Naive thymus-derived CD4-positive, alpha-beta T cell (primary cell): ENCODE measurements at regions not wholly inside any gene's neighbourhood (a gene's known extent, or its start where the extent isn't known, plus 50 kb on each side); places are given as distances from the start of the nearest gene placed in this dataset.

Experiments used
- ATAC-seq: fragments of 150-1000 bp; cut with Tn5 transposase; 2 replicates; pipeline ENCODE4 v1.10.0; 2021; ENCODE audit warnings: mild to moderate bottlenecking, moderate library complexity
- CTCF ChIA-PET: fragments of 350-600 bp; sonication (Branson Sonifier 250); formaldehyde crosslinking; loops from one replicate; lab custom pipeline; 2021; ENCODE audit warnings: antibody characterized with exemption; lab: Charles Lee
- POLR2A ChIA-PET: fragments of 350-600 bp; sonication (Branson Sonifier 250); formaldehyde crosslinking; loops from one replicate; lab custom pipeline; 2021; ENCODE audit warnings: antibody characterized with exemption, inconsistent platforms; lab: Charles Lee
- DNase-seq, 9 donors: peaks; one replicate each; pipeline versions ENCODE4 v3.0.0 to v3.0.0-alpha.2; 2020 to 2022; ENCODE audit warnings: mixed read lengths in 1 of 9
- H3K27ac ChIP-seq: one replicate; pipeline ENCODE4 v1.7.0; 2013; ENCODE audit warnings: mild to moderate bottlenecking, low read depth, low read length, moderate library complexity
- H3K27me3 ChIP-seq, 2 donors: one replicate each; pipeline ENCODE4 v1.7.0; 2013; ENCODE audit warnings: low read length in 2 of 2, mild to moderate bottlenecking in 2 of 2, moderate library complexity in 2 of 2; ENCODE audit not compliant: control insufficient read depth in 2 of 2, insufficient read depth in 2 of 2
- H3K36me3 ChIP-seq, 3 experiments: 1 replicate in 2 of 3; 2 replicates in 1 of 3; pipeline ENCODE4 v1.7.0; 2013; ENCODE audit warnings: low read length in 3 of 3, mild to moderate bottlenecking in 3 of 3, moderate library complexity in 1 of 3; ENCODE audit not compliant: insufficient read depth in 3 of 3, control insufficient read depth in 2 of 3
- H3K4me1 ChIP-seq, 2 donors: one replicate each; pipeline ENCODE4 v1.7.0; 2013; ENCODE audit warnings: low read length in 2 of 2, mild to moderate bottlenecking in 2 of 2, moderate library complexity in 1 of 2; ENCODE audit not compliant: control insufficient read depth in 2 of 2, insufficient read depth in 2 of 2
- H3K4me3 ChIP-seq: 2 replicates; pipeline ENCODE4 v1.7.0; 2013; ENCODE audit warnings: mild to moderate bottlenecking, low read length
- H3K9me3 ChIP-seq, 3 experiments: 1 replicate in 2 of 3; 2 replicates in 1 of 3; pipeline ENCODE4 v1.7.0; 2013; ENCODE audit warnings: low read length in 3 of 3; ENCODE audit not compliant: control insufficient read depth in 2 of 3
- H3K27ac Mint-ChIP-seq, 9 donors: one replicate each; pipeline ENCODE4 v1.8.0; 2020 to 2022; ENCODE audit warnings: mixed read lengths in 9 of 9, mild to moderate bottlenecking in 8 of 9, moderate library complexity in 5 of 9, inconsistent platforms in 2 of 9
- H3K27me3 Mint-ChIP-seq, 5 donors: one replicate each; pipeline ENCODE4 v1.8.0; 2021 to 2022; ENCODE audit warnings: mixed read lengths in 5 of 5, mild to moderate bottlenecking in 1 of 5
- H3K36me3 Mint-ChIP-seq, 5 donors: one replicate each; pipeline ENCODE4 v1.8.0; 2020 to 2022; ENCODE audit warnings: mixed read lengths in 5 of 5, mild to moderate bottlenecking in 3 of 5, inconsistent platforms in 1 of 5
- H3K4me1 Mint-ChIP-seq, 7 donors: one replicate each; pipeline ENCODE4 v1.8.0; 2020 to 2022; ENCODE audit warnings: mixed read lengths in 7 of 7, mild to moderate bottlenecking in 3 of 7, inconsistent platforms in 1 of 7
- H3K4me3 Mint-ChIP-seq, 10 donors: one replicate each; pipeline ENCODE4 v1.8.0; 2020 to 2022; ENCODE audit warnings: mild to moderate bottlenecking in 10 of 10, mixed read lengths in 10 of 10, moderate library complexity in 6 of 10, inconsistent platforms in 2 of 10
- H3K9me3 Mint-ChIP-seq, 11 donors: one replicate each; pipeline ENCODE4 v1.8.0; 2020 to 2022; ENCODE audit warnings: mixed read lengths in 11 of 11, mild to moderate bottlenecking in 4 of 11, inconsistent platforms in 1 of 11, moderate library complexity in 1 of 11
- intact Hi-C, 2 donors: fragments of 100-400 bp; cut with micrococcal nuclease; formaldehyde crosslinking; loops; one replicate each; pipeline ENCODE4 v1.15.1; 2023

GRCh38 chr4:180622254-180622653 lies 1620.9 kb upstream of the TENM3 start:
- H3K27ac Mint-ChIP-seq = no peak overlapping the region
- no peak overlapping the region for H3K27ac ChIP-seq
- H3K4me3 ChIP-seq = no peak overlapping the region
- no peaks in the 10 kb centered on the region for H3K9me3 ChIP-seq
- POLR2A ChIA-PET = no interaction called here
- peaks cover 0 to 3% (median 0%) of the 10 kb centered on the region in 11 donors for H3K9me3 Mint-ChIP-seq
- CTCF ChIA-PET = no interaction called here
- H3K27me3 ChIP-seq = no peaks in the 10 kb centered on the region
- no peaks in the 10 kb centered on the region for H3K4me1 ChIP-seq
- no peaks in the 10 kb centered on the region for H3K4me1 Mint-ChIP-seq
- no peak overlapping the region for H3K4me3 Mint-ChIP-seq
- ATAC-seq = no peak
- H3K27me3 Mint-ChIP-seq = no peaks in the 10 kb centered on the region
- no peak for DNase-seq
- no peaks in the 10 kb centered on the region for H3K36me3 Mint-ChIP-seq
- H3K36me3 ChIP-seq = no peaks in the 10 kb centered on the region
- intact Hi-C loops = no loop called here

GRCh38 chr4:180625653-180626052 lies 1617.5 kb upstream of the TENM3 start:
- H3K4me3 ChIP-seq = no peak overlapping the region
- CTCF ChIA-PET = no interaction called here
- Mint-ChIP-seq H3K36me3 (no peaks in the 10 kb centered on the region), H3K27ac (no peak overlapping the region), H3K27me3 (no peaks in the 10 kb centered on the region), H3K4me1 (no peaks in the 10 kb centered on the region), H3K4me3 (no peak overlapping the region), H3K9me3 (peaks cover 0 to 2% (median 0%) of the 10 kb centered on the region in 11 donors)
- H3K36me3 ChIP-seq = no peaks in the 10 kb centered on the region
- intact Hi-C loops = no loop called here
- POLR2A ChIA-PET = no interaction called here
- no peak for DNase-seq
- no peaks in the 10 kb centered on the region for H3K9me3 ChIP-seq
- H3K27me3 ChIP-seq = no peaks in the 10 kb centered on the region
- no peak for ATAC-seq
- H3K27ac ChIP-seq = no peak overlapping the region
- H3K4me1 ChIP-seq = no peaks in the 10 kb centered on the region

- Mint-ChIP-seq H3K27me3 (no peaks in the 10 kb centered on the region), H3K36me3 (no peaks in the 10 kb centered on the region), H3K9me3 (no peaks in the 10 kb centered on the region), H3K27ac (no peak overlapping the region), H3K4me3 (no peak overlapping the region), H3K4me1 (no peaks in the 10 kb centered on the region)
- ATAC-seq = no peak
- intact Hi-C loops = no loop called here
- no peaks in the 10 kb centered on the region for H3K4me1 ChIP-seq
- CTCF ChIA-PET = no interaction called here
- no peak for DNase-seq
- H3K27me3 ChIP-seq = no peaks in the 10 kb centered on the region
- no peak overlapping the region for H3K4me3 ChIP-seq
- no peak overlapping the region for H3K27ac ChIP-seq
- POLR2A ChIA-PET = no interaction called here
- no peaks in the 10 kb centered on the region for H3K36me3 ChIP-seq
- H3K9me3 ChIP-seq = no peaks in the 10 kb centered on the region
Observed at GRCh38 chr4:180630012-180630665, 1613.1 kb upstream of the TENM3 start.

- H3K36me3 ChIP-seq = no peaks in the 10 kb centered on the region
- no peaks in the 10 kb centered on the region for H3K9me3 ChIP-seq
- CTCF ChIA-PET = no interaction called here
- no peaks in the 10 kb centered on the region for H3K4me1 ChIP-seq
- H3K27ac Mint-ChIP-seq = no peak overlapping the region
- H3K27ac ChIP-seq = no peak overlapping the region
- DNase-seq (no peak), ATAC-seq (no peak)
- H3K36me3 Mint-ChIP-seq = no peaks in the 10 kb centered on the region
- H3K27me3 ChIP-seq = no peaks in the 10 kb centered on the region
- H3K9me3 Mint-ChIP-seq = peaks cover 0 to 5% (median 0%) of the 10 kb centered on the region in 11 donors
- POLR2A ChIA-PET = interaction anchor here (0.6 kb wide), 1 partner anchor 27 kb away, joined by 3 read pairs; no protein-coding TSS in a partner anchor
- no peaks in the 10 kb centered on the region for H3K4me1 Mint-ChIP-seq
- no peak overlapping the region for H3K4me3 ChIP-seq
- no peaks in the 10 kb centered on the region for H3K27me3 Mint-ChIP-seq
- H3K4me3 Mint-ChIP-seq = no peak overlapping the region
- intact Hi-C loops = no loop called here
Observed at GRCh38 chr4:180634306-180634705, 1608.9 kb upstream of the TENM3 start.

GRCh38 chr4:180635281-180635680 lies 1607.9 kb upstream of the TENM3 start:
- Mint-ChIP-seq H3K4me3 (no peak overlapping the region), H3K27ac (no peak overlapping the region), H3K9me3 (peaks cover 0 to 5% (median 0%) of the 10 kb centered on the region in 11 donors), H3K4me1 (no peaks in the 10 kb centered on the region), H3K27me3 (no peaks in the 10 kb centered on the region), H3K36me3 (no peaks in the 10 kb centered on the region)
- POLR2A ChIA-PET = no interaction called here
- H3K27ac ChIP-seq = no peak overlapping the region
- ATAC-seq (no peak), DNase-seq (no peak)
- H3K4me1 ChIP-seq = no peaks in the 10 kb centered on the region
- H3K36me3 ChIP-seq = no peaks in the 10 kb centered on the region
- CTCF ChIA-PET = no interaction called here
- no peaks in the 10 kb centered on the region for H3K9me3 ChIP-seq
- intact Hi-C loops = no loop called here
- no peaks in the 10 kb centered on the region for H3K27me3 ChIP-seq
- H3K4me3 ChIP-seq = no peak overlapping the region

- ATAC-seq (no peak), DNase-seq (no peak)
- Mint-ChIP-seq H3K4me1 (no peaks in the 10 kb centered on the region), H3K27me3 (no peaks in the 10 kb centered on the region), H3K4me3 (no peak overlapping the region), H3K9me3 (peaks cover 0 to 5% (median 0%) of the 10 kb centered on the region in 11 donors), H3K27ac (no peak overlapping the region), H3K36me3 (no peaks in the 10 kb centered on the region)
- ChIA-PET POLR2A (no interaction called here), CTCF (no interaction called here)
- Histone ChIP-seq H3K27me3 (no peaks in the 10 kb centered on the region), H3K4me1 (no peaks in the 10 kb centered on the region), H3K27ac (no peak overlapping the region), H3K4me3 (no peak overlapping the region), H3K9me3 (no peaks in the 10 kb centered on the region), H3K36me3 (no peaks in the 10 kb centered on the region)
- intact Hi-C loops = no loop called here
Observed at GRCh38 chr4:180636696-180637404, 1606.4 kb upstream of the TENM3 start.

GRCh38 chr4:180637616-180638015 lies 1605.6 kb upstream of the TENM3 start:
- Mint-ChIP-seq H3K27ac (no peak overlapping the region), H3K4me1 (no peaks in the 10 kb centered on the region), H3K4me3 (no peak overlapping the region), H3K27me3 (no peaks in the 10 kb centered on the region), H3K36me3 (no peaks in the 10 kb centered on the region), H3K9me3 (peaks cover 0 to 5% (median 0%) of the 10 kb centered on the region in 11 donors)
- Histone ChIP-seq H3K36me3 (no peaks in the 10 kb centered on the region), H3K27me3 (no peaks in the 10 kb centered on the region), H3K4me3 (no peak overlapping the region), H3K4me1 (no peaks in the 10 kb centered on the region), H3K9me3 (no peaks in the 10 kb centered on the region), H3K27ac (no peak overlapping the region)
- ATAC-seq (no peak), DNase-seq (no peak)
- CTCF ChIA-PET = no interaction called here
- POLR2A ChIA-PET = no interaction called here
- intact Hi-C loops = no loop called here
